OCI-LY1 (cell line): ENCODE measurements at regions not wholly inside any gene's neighbourhood (a gene's known extent, or its start where the extent isn't known, plus 50 kb on each side); places are given as distances from the start of the nearest gene placed in this dataset.

Experiments used
- H2AFZ ChIP-seq: fragments of 200-600 bp; sonication (generic), shearing (Covaris generic); 2 replicates; pipeline ENCODE4 v1.6.0; 2014; ENCODE audit warnings: antibody characterized with exemption, mild to moderate bottlenecking, low read length
- H3F3A ChIP-seq: fragments of 200-600 bp; sonication (generic), shearing (Covaris generic); 2 replicates; pipeline ENCODE4 v1.6.0; 2014; ENCODE audit warnings: mild to moderate bottlenecking, antibody characterized with exemption, low read length, moderate library complexity; ENCODE audit not compliant: insufficient read depth
- H3K27ac ChIP-seq: fragments of 200-600 bp; sonication (generic); 2 replicates; pipeline ENCODE4 v1.5.1; 2014; ENCODE audit warnings: low read length, mixed run types, mild to moderate bottlenecking, low read depth; ENCODE audit not compliant: poor library complexity, severe bottlenecking
- H3K27me3 ChIP-seq: fragments of 200-600 bp; sonication (generic); 2 replicates; pipeline ENCODE4 v1.6.0; 2014; ENCODE audit warnings: antibody characterized with exemption, mild to moderate bottlenecking, low read length, moderate library complexity; ENCODE audit not compliant: insufficient read depth
- H3K36me3 ChIP-seq: fragments of 200-600 bp; sonication (generic); 2 replicates; pipeline ENCODE4 v1.6.1; 2014; ENCODE audit warnings: mild to moderate bottlenecking, antibody characterized with exemption, low read length, moderate library complexity, mixed read lengths; ENCODE audit not compliant: insufficient read depth
- H3K4me1 ChIP-seq: fragments of 200-600 bp; sonication (generic); 2 replicates; pipeline ENCODE4 v1.5.1; 2014; ENCODE audit warnings: mild to moderate bottlenecking, low read length, moderate library complexity; ENCODE audit not compliant: insufficient read depth, severe bottlenecking
- H3K4me2 ChIP-seq: fragments of 200-600 bp; sonication (generic), shearing (Covaris generic); 2 replicates; pipeline ENCODE4 v1.6.1; 2014; ENCODE audit warnings: low read length
- H3K4me3 ChIP-seq: fragments of 200-600 bp; sonication (generic); 2 replicates; pipeline ENCODE4 v1.5.1; 2014; ENCODE audit warnings: low read length, low read depth, mild to moderate bottlenecking, mixed read lengths; ENCODE audit not compliant: poor library complexity, severe bottlenecking
- H3K79me2 ChIP-seq: fragments of 200-600 bp; shearing (Covaris generic); 2 replicates; pipeline ENCODE4 v1.6.1; 2016; ENCODE audit warnings: mixed run types, low read length, mixed read lengths; ENCODE audit not compliant: insufficient read depth
- H3K9ac ChIP-seq: fragments of 200-600 bp; sonication (generic), shearing (Covaris generic); 2 replicates; pipeline ENCODE4 v1.6.1; 2014; ENCODE audit warnings: mild to moderate bottlenecking, low read length, mixed read lengths
- H3K9me2 ChIP-seq: fragments of 200-600 bp; sonication (generic), shearing (Covaris generic); 2 replicates; pipeline ENCODE4 v1.6.1; 2014; ENCODE audit warnings: low read depth, mild to moderate bottlenecking, low read length, mixed read lengths
- H3K9me3 ChIP-seq: fragments of 200-600 bp; shearing (Covaris generic); 2 replicates; pipeline ENCODE4 v1.6.1; 2014; ENCODE audit warnings: low read length, mixed read lengths
- H4K20me1 ChIP-seq: fragments of 200-600 bp; sonication (generic), shearing (Covaris generic); 2 replicates; pipeline ENCODE4 v1.6.0; 2016; ENCODE audit warnings: mild to moderate bottlenecking, low read length; ENCODE audit not compliant: insufficient read depth
- EZH2 ChIP-seq: fragments of 200-600 bp; sonication (generic), shearing (Covaris generic); IDR thresholded peaks from 2 replicates; pipeline ENCODE4 v1.8.0; 2017; ENCODE audit warnings: borderline replicate concordance, mixed run types, mild to moderate bottlenecking, antibody characterized with exemption, low read length, moderate library complexity, mixed read lengths
- TF ChIP-seq, protein P1 (sequence below): fragments of 200-600 bp; sonication (generic), shearing (Covaris generic); IDR thresholded peaks from 2 replicates; pipeline ENCODE4 v1.5.1; 2017; ENCODE audit warnings: mild to moderate bottlenecking, antibody characterized with exemption, low read length, moderate library complexity, mixed read lengths

DNA sequence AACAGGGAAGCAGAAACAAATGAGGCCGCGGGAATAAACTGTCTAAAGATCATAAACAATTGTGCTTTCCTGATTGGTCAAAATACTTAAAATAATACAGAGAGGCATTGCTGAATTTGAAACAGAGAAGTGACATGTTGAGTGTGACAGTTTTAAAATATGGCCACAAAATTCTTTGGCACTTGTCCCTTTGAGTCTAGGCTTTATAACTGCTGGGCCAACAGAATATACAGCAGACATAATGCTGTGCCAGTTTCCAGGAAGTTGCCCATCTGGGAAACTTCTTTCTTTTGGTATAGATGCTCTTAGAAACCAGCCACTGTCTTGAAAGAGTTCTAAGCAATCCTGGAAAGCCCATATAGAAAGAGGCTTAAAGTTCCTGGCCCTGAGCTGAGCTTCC lies 668.4 kb downstream of the CENPC start:
- Histone ChIP-seq H3K4me2 (no peak overlapping the region), H3K27ac (no peak overlapping the region), H3F3A (no peaks in the 10 kb centered on the region), H3K79me2 (no peaks in the 10 kb centered on the region), H3K9me3 (no peaks in the 10 kb centered on the region), H3K27me3 (no peaks in the 10 kb centered on the region), H2AFZ (no peak overlapping the region), H3K9ac (no peak overlapping the region), H3K4me3 (no peak overlapping the region), H3K9me2 (no peaks in the 10 kb centered on the region), H4K20me1 (no peaks in the 10 kb centered on the region), H3K4me1 (no peaks in the 10 kb centered on the region), H3K36me3 (no peaks in the 10 kb centered on the region)
- TF ChIP-seq, protein P1, sequence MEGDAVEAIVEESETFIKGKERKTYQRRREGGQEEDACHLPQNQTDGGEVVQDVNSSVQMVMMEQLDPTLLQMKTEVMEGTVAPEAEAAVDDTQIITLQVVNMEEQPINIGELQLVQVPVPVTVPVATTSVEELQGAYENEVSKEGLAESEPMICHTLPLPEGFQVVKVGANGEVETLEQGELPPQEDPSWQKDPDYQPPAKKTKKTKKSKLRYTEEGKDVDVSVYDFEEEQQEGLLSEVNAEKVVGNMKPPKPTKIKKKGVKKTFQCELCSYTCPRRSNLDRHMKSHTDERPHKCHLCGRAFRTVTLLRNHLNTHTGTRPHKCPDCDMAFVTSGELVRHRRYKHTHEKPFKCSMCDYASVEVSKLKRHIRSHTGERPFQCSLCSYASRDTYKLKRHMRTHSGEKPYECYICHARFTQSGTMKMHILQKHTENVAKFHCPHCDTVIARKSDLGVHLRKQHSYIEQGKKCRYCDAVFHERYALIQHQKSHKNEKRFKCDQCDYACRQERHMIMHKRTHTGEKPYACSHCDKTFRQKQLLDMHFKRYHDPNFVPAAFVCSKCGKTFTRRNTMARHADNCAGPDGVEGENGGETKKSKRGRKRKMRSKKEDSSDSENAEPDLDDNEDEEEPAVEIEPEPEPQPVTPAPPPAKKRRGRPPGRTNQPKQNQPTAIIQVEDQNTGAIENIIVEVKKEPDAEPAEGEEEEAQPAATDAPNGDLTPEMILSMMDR = no peak
- TF ChIP-seq EZH2 = no peak

DNA sequence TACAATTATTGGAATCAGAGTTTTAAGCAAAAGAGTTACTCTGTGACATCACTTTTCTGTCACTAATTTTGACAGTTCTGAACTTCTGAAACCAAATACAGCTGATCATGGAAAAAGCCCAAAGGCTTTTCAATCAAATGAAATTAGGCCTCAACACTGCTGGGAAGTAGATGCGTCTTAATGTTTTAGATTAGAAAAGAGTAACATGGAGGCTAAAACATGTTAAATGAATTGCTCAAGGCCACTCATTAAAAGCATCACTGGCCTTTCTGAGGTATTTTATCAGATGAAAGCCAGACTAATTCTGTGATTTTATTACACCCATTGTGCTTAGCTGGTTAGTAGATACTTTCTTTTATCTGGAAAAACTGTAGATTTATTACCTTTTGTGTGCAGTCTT lies 672.6 kb downstream of the CENPC start:
- no peaks in the 10 kb centered on the region for H3K79me2 ChIP-seq
- no peaks in the 10 kb centered on the region for H3F3A ChIP-seq
- no peak overlapping the region for H3K4me3 ChIP-seq
- H3K9ac ChIP-seq = no peak overlapping the region
- H3K9me3 ChIP-seq = no peaks in the 10 kb centered on the region
- no peak overlapping the region for H3K27ac ChIP-seq
- TF ChIP-seq, protein P1 = no peak
- TF ChIP-seq EZH2 = no peak
- H3K9me2 ChIP-seq = no peaks in the 10 kb centered on the region
- H3K4me1 ChIP-seq = no peaks in the 10 kb centered on the region
- no peak overlapping the region for H3K4me2 ChIP-seq
- H2AFZ ChIP-seq = no peak overlapping the region
- H4K20me1 ChIP-seq = no peaks in the 10 kb centered on the region
- no peaks in the 10 kb centered on the region for H3K36me3 ChIP-seq
- H3K27me3 ChIP-seq = no peaks in the 10 kb centered on the region

DNA sequence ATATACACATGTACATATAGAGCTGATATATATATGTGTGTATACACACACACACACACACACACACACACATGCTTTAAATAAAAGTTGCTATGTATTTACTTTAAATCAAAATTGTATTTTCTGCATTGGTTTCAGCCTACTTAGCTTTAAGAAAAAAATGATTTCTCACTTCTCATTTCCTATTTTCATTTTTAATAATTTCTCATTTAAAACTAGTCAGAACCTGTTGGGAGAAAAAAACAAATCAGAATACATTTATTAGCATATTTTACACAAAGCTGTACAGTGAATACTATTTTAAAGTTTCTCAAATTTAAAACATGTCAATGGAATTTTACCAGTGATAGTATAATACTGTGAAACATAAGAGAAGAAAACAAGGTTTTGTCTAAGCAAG lies 681.8 kb downstream of the CENPC start:
- no peaks in the 10 kb centered on the region for H3K79me2 ChIP-seq
- H3K27me3 ChIP-seq = no peaks in the 10 kb centered on the region
- H3K4me1 ChIP-seq = no peaks in the 10 kb centered on the region
- H3K9ac ChIP-seq = no peak overlapping the region
- TF ChIP-seq, protein P1 = no peak
- no peak for TF ChIP-seq EZH2
- H3K4me2 ChIP-seq = no peak overlapping the region
- H3K36me3 ChIP-seq = no peaks in the 10 kb centered on the region
- no peaks in the 10 kb centered on the region for H4K20me1 ChIP-seq
- H3F3A ChIP-seq = no peaks in the 10 kb centered on the region
- H3K9me3 ChIP-seq = no peaks in the 10 kb centered on the region
- no peak overlapping the region for H3K27ac ChIP-seq
- H3K9me2 ChIP-seq = no peaks in the 10 kb centered on the region
- no peak overlapping the region for H3K4me3 ChIP-seq
- H2AFZ ChIP-seq = no peak overlapping the region
